GM21619 (cell line): ENCODE measurements at regions not wholly inside any gene's neighbourhood (a gene's known extent, or its start where the extent isn't known, plus 50 kb on each side); places are given as distances from the start of the nearest gene placed in this dataset.
"Not testable (repeated sequence)": the region's sequence is repeated elsewhere in the genome, so short reads cannot be mapped to it uniquely, and the experiment has no call there.

Experiments
- ATAC-seq: cut with Tn5 transposase; IDR thresholded peaks from one replicate; pipeline ENCODE4 v1.9.1; 2021; ENCODE audit not compliant: unreplicated experiment

GRCh38 chr2:226299771-226300170, 499.8 kb downstream of the IRS1 start:
- no peak for ATAC-seq

- no peak for ATAC-seq
These were observed 503.9 kb downstream of the IRS1 start for GRCh38 chr2:226295681-226296080.

GRCh38 chr2:226295123-226295522, 504.5 kb downstream of the IRS1 start:
- no peak for ATAC-seq

GRCh38 chr2:226291281-226291680, 508.3 kb downstream of the IRS1 start:
- not testable (repeated sequence) for ATAC-seq

- no peak for ATAC-seq
These were observed 512.7 kb downstream of the IRS1 start for GRCh38 chr2:226286916-226287315.

- no peak for ATAC-seq
These were observed 515.8 kb downstream of the IRS1 start for GRCh38 chr2:226283796-226284195.

- ATAC-seq = no peak
These were observed 517.5 kb downstream of the IRS1 start for GRCh38 chr2:226282151-226282550.

- ATAC-seq = not testable (repeated sequence)
These were observed 519.5 kb downstream of the IRS1 start for GRCh38 chr2:226280136-226280535.

- no peak for ATAC-seq
These were observed 524.4 kb downstream of the IRS1 start for GRCh38 chr2:226275215-226275614.

- no peak for ATAC-seq
These were observed 525.5 kb downstream of the IRS1 start for GRCh38 chr2:226274143-226274542.

GRCh38 chr2:226273440-226273839, 526.2 kb downstream of the IRS1 start:
- ATAC-seq = no peak

- ATAC-seq = no peak
These were observed 527.2 kb downstream of the IRS1 start for GRCh38 chr2:226272435-226272834.

GRCh38 chr2:226270285-226271058, 529.1 kb downstream of the IRS1 start:
- ATAC-seq = no peak

GRCh38 chr2:226267516-226268289, 531.9 kb downstream of the IRS1 start:
- ATAC-seq = no peak

GRCh38 chr2:226256709-226257376, 542.8 kb downstream of the IRS1 start:
- ATAC-seq = no peak

GRCh38 chr2:226256237-226256636, 543.4 kb downstream of the IRS1 start:
- ATAC-seq = no peak

GRCh38 chr2:226251661-226252060, 548.0 kb downstream of the IRS1 start:
- no peak for ATAC-seq

GRCh38 chr2:226247289-226248275, 552.0 kb downstream of the IRS1 start:
- no peak for ATAC-seq

GRCh38 chr2:226234187-226234586, 565.4 kb downstream of the IRS1 start:
- ATAC-seq = no peak

- no peak for ATAC-seq
These were observed 566.2 kb downstream of the IRS1 start for GRCh38 chr2:226233388-226233787.

- ATAC-seq = no peak
These were observed 571.5 kb downstream of the IRS1 start for GRCh38 chr2:226228080-226228479.
